Esophagus muscularis mucosa (tissue), 4 donors: ENCODE measurements at regions not wholly inside any gene's neighbourhood (a gene's known extent, or its start where the extent isn't known, plus 50 kb on each side); places are given as distances from the start of the nearest gene placed in this dataset.

ENCODE experiments used
- CTCF ChIP-seq, 3 experiments: fragments of 200-600 bp in 2 of 3; fragments of 450-650 bp in 1 of 3; sonication (generic) in 2 of 3; IDR thresholded peaks; one replicate each; pipeline ENCODE4 v1.5.1; 2017 to 2019; ENCODE audit warnings: antibody characterized with exemption in 3 of 3, mild to moderate bottlenecking in 2 of 3, moderate library complexity in 1 of 3
- EP300 ChIP-seq: sonication (generic); formaldehyde crosslinking; IDR thresholded peaks from one replicate; pipeline ENCODE4 v1.6.1; 2017; ENCODE audit warnings: antibody characterized with exemption
- POLR2A ChIP-seq: fragments of 450-650 bp; IDR thresholded peaks from one replicate; pipeline ENCODE4 v1.6.1; 2017; ENCODE audit warnings: antibody characterized with exemption, moderate library complexity, mild to moderate bottlenecking, low read depth
- POLR2AphosphoS5 ChIP-seq, 2 donors: sonication (generic); formaldehyde crosslinking; IDR thresholded peaks; one replicate each; pipeline ENCODE4 v1.6.1; 2017; ENCODE audit warnings: antibody characterized with exemption in 2 of 2

DNA sequence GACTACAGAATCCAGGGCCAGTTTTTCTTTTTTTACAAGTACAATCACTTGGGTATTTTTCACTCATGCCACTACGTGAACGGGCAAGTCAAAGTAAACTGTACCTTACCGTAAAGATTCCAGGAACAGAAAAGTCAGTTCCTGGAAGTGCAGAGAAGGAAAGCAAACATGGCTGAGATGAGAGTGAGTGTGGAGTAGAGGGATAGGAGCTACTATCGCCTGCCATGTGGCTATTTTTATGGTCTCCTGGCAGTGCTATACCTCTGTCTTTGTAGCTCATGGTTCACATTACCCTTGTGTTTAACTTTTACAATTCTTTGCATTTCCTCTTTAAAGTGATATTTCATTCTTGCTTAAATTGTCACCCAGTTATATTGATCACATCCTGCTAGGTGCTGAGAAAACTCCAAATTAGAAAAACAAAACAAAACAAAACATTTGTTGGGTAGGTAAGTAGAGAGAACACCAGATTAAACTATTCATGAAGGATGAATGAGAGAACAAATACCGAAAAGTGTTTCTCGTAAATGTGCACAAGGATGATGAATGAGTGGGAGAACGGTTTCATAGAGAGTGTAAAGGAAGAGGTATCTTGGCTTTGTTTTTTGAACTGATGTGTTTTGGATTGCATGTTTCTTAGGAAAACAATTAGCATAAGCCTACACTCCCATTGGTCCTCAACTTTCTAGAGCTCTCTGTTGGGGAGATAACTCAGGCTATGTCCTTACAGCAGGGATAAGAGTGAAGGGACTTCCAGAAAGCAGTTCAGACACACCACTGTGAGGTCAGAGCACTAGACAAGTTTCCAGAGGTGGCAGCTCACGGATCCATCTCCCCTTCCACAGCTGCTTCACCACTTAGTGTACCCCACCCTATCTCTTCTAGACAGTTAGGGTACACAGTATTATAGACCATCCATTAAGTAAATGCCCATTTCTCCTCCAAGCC is 163.7 kb downstream of the IPO8 start:
- TF ChIP-seq CTCF (IDR thresholded peaks at IDR 0.05) (no peak), POLR2AphosphoS5 (IDR thresholded peaks at IDR 0.05) (no peak), POLR2A (no peak), EP300 (no peak)
